Type B pancreatic cell (in vitro differentiated cells): ENCODE measurements at regions not wholly inside any gene's neighbourhood (a gene's known extent, or its start where the extent isn't known, plus 50 kb on each side); places are given as distances from the start of the nearest gene placed in this dataset.

Experiments
- DNase-seq: peaks from one replicate; pipeline ENCODE4 v3.0.0; 2021; ENCODE audit warnings: mixed read lengths; ENCODE audit not compliant: unreplicated experiment; ENCODE audit errors: extremely low spot score
- H3K27ac Mint-ChIP-seq: 2 replicates; pipeline ENCODE4 v1.8.0; 2021; ENCODE audit warnings: mild to moderate bottlenecking, mixed read lengths
- H3K27me3 Mint-ChIP-seq: 2 replicates; pipeline ENCODE4 v1.8.0; 2021; ENCODE audit warnings: mixed read lengths
- H3K36me3 Mint-ChIP-seq: 2 replicates; pipeline ENCODE4 v1.8.0; 2021; ENCODE audit warnings: mixed read lengths
- H3K4me1 Mint-ChIP-seq: one replicate; pipeline ENCODE4 v1.8.0; 2021; ENCODE audit warnings: mixed read lengths; ENCODE audit not compliant: unreplicated experiment
- H3K4me3 Mint-ChIP-seq: 2 replicates; pipeline ENCODE4 v1.8.0; 2021; ENCODE audit warnings: mild to moderate bottlenecking, mixed read lengths
- H3K9me3 Mint-ChIP-seq: 2 replicates; pipeline ENCODE4 v1.8.0; 2021; ENCODE audit warnings: mixed read lengths
- TF ChIP-seq, protein P1 (sequence below): fragments of 200-600 bp; sonication (generic); conservative IDR thresholded peaks from 2 replicates; pipeline ENCODE4 v1.5.0; 2021; ENCODE audit warnings: antibody characterized with exemption, mild to moderate bottlenecking

GRCh38 chr3:76908156-76908555 lies 131.7 kb upstream of the ROBO2 start:
- H3K4me3 Mint-ChIP-seq: no peak overlapping the region
- DNase-seq: no peak
- TF ChIP-seq, protein P1, sequence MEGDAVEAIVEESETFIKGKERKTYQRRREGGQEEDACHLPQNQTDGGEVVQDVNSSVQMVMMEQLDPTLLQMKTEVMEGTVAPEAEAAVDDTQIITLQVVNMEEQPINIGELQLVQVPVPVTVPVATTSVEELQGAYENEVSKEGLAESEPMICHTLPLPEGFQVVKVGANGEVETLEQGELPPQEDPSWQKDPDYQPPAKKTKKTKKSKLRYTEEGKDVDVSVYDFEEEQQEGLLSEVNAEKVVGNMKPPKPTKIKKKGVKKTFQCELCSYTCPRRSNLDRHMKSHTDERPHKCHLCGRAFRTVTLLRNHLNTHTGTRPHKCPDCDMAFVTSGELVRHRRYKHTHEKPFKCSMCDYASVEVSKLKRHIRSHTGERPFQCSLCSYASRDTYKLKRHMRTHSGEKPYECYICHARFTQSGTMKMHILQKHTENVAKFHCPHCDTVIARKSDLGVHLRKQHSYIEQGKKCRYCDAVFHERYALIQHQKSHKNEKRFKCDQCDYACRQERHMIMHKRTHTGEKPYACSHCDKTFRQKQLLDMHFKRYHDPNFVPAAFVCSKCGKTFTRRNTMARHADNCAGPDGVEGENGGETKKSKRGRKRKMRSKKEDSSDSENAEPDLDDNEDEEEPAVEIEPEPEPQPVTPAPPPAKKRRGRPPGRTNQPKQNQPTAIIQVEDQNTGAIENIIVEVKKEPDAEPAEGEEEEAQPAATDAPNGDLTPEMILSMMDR: no peak
- H3K9me3 Mint-ChIP-seq: no peaks in the 10 kb centered on the region
- no peaks in the 10 kb centered on the region for H3K27me3 Mint-ChIP-seq
- H3K36me3 Mint-ChIP-seq: no peaks in the 10 kb centered on the region
- no peaks in the 10 kb centered on the region for H3K4me1 Mint-ChIP-seq
- no peak overlapping the region for H3K27ac Mint-ChIP-seq

GRCh38 chr3:76912841-76913383 lies 127.0 kb upstream of the ROBO2 start:
- DNase-seq: no peak
- Mint-ChIP-seq H3K4me1 (no peaks in the 10 kb centered on the region), H3K36me3 (no peaks in the 10 kb centered on the region), H3K27me3 (no peaks in the 10 kb centered on the region), H3K4me3 (no peak overlapping the region), H3K9me3 (no peaks in the 10 kb centered on the region), H3K27ac (no peak overlapping the region)
- TF ChIP-seq, protein P1: no peak

GRCh38 chr3:76917436-76917835 lies 122.5 kb upstream of the ROBO2 start:
- H3K27ac Mint-ChIP-seq: no peak overlapping the region
- H3K36me3 Mint-ChIP-seq: no peaks in the 10 kb centered on the region
- TF ChIP-seq, protein P1: no peak
- H3K4me1 Mint-ChIP-seq: no peaks in the 10 kb centered on the region
- H3K4me3 Mint-ChIP-seq: no peak overlapping the region
- H3K9me3 Mint-ChIP-seq: no peaks in the 10 kb centered on the region
- no peak for DNase-seq
- no peaks in the 10 kb centered on the region for H3K27me3 Mint-ChIP-seq

DNA sequence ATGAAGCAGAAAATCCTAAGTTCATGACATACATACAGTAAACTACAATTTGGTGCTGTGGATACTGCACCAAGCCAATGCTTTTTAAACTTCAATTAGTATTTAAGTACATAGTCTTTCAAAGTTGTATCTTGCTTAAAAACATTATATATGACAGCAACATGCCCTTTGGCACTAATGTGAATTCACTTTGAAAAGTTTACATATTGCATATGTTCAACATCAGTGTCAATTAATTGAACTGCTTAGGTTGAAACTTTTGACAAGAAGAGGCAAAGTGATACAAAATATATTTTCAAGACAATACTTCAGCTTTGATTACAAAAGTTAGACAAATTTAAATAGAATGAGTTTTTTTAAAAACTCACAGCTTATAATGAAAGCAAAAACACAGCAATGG lies 119.4 kb upstream of the ROBO2 start:
- Mint-ChIP-seq H3K4me3 (no peak overlapping the region), H3K27ac (no peak overlapping the region), H3K36me3 (no peaks in the 10 kb centered on the region), H3K4me1 (no peaks in the 10 kb centered on the region), H3K9me3 (no peaks in the 10 kb centered on the region), H3K27me3 (no peaks in the 10 kb centered on the region)
- DNase-seq: no peak
- TF ChIP-seq, protein P1: no peak

GRCh38 chr3:76923485-76923884 lies 116.4 kb upstream of the ROBO2 start:
- DNase-seq: no peak
- Mint-ChIP-seq H3K36me3 (no peaks in the 10 kb centered on the region), H3K4me3 (no peak overlapping the region), H3K9me3 (no peaks in the 10 kb centered on the region), H3K27ac (no peak overlapping the region), H3K4me1 (no peaks in the 10 kb centered on the region), H3K27me3 (no peaks in the 10 kb centered on the region)
- TF ChIP-seq, protein P1: no peak

DNA sequence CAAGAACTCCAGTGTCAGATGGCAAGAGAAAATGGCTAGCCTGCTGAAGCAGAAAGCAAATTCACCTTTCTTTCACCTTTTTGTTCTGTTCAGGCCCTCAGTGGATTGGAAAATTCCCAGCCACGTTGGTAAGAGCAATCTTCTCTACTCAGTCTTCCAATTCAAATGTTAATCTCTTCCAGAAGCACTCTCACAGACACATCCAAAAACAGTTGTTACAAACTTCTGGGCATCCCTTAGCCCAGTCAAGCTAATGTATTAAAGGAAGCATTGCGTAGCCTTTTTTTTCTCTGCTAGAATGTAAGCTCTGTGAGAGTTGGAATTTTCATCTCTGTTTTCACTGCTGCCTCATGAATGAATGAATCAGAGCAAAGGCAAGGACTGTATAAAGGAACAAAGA lies 109.2 kb upstream of the ROBO2 start:
- H3K27ac Mint-ChIP-seq: no peak overlapping the region
- no peak overlapping the region for H3K4me3 Mint-ChIP-seq
- H3K36me3 Mint-ChIP-seq: no peaks in the 10 kb centered on the region
- no peaks in the 10 kb centered on the region for H3K4me1 Mint-ChIP-seq
- TF ChIP-seq, protein P1: no peak
- no peak for DNase-seq
- no peaks in the 10 kb centered on the region for H3K9me3 Mint-ChIP-seq
- no peaks in the 10 kb centered on the region for H3K27me3 Mint-ChIP-seq
